Natural killer cell treated with Interleukin-12 subunit alpha and Interleukin-12 subunit beta and Interleukin-15 and Interleukin-18, amount 100 ng/mL, for 72 hours (primary cell): ENCODE measurements at regions not wholly inside any gene's neighbourhood (a gene's known extent, or its start where the extent isn't known, plus 50 kb on each side); places are given as distances from the start of the nearest gene placed in this dataset.

Experiments
- ATAC-seq, 2 donors: fragments of 150-1000 bp; cut with Tn5 transposase in 1 of 2; sonication (Bioruptor Pico), chemical (Tn5 transposase) in 1 of 2; 2 replicates each; pipeline ENCODE4 v1.10.0; 2021
- DNase-seq: peaks from one replicate; pipeline ENCODE4 v3.0.0; 2022; ENCODE audit warnings: low spot score
- H3K27ac Mint-ChIP-seq, 2 donors: 1 replicate in 1 of 2; 2 replicates in 1 of 2; pipeline ENCODE4 v1.8.0; 2022; ENCODE audit warnings: mixed read lengths in 2 of 2, mild to moderate bottlenecking in 1 of 2, moderate library complexity in 1 of 2
- H3K27me3 Mint-ChIP-seq, 2 donors: 1 replicate in 1 of 2; 2 replicates in 1 of 2; pipeline ENCODE4 v1.8.0; 2022; ENCODE audit warnings: mixed read lengths in 2 of 2
- H3K36me3 Mint-ChIP-seq: one replicate; pipeline ENCODE4 v1.8.0; 2022; ENCODE audit warnings: mixed read lengths
- H3K4me1 Mint-ChIP-seq, 2 donors: 1 replicate in 1 of 2; 2 replicates in 1 of 2; pipeline ENCODE4 v1.8.0; 2022; ENCODE audit warnings: low read depth in 2 of 2, mixed read lengths in 2 of 2, mild to moderate bottlenecking in 1 of 2
- H3K4me3 Mint-ChIP-seq: one replicate; pipeline ENCODE4 v1.8.0; 2022; ENCODE audit warnings: mixed read lengths
- H3K9me3 Mint-ChIP-seq: 2 replicates; pipeline ENCODE4 v1.8.0; 2022; ENCODE audit warnings: mixed read lengths

- H3K9me3 Mint-ChIP-seq = peaks cover 3% of the 10 kb centered on the region
- DNase-seq (no peak), ATAC-seq (no peak)
- no peaks in the 10 kb centered on the region for H3K27me3 Mint-ChIP-seq
- no peaks in the 10 kb centered on the region for H3K4me1 Mint-ChIP-seq
- H3K4me3 Mint-ChIP-seq = no peak overlapping the region
- H3K36me3 Mint-ChIP-seq = no peaks in the 10 kb centered on the region
- H3K27ac Mint-ChIP-seq = no peak overlapping the region
Measured at GRCh38 chr10:109427411-109427810, 495.9 kb downstream of the XPNPEP1 start.

DNA sequence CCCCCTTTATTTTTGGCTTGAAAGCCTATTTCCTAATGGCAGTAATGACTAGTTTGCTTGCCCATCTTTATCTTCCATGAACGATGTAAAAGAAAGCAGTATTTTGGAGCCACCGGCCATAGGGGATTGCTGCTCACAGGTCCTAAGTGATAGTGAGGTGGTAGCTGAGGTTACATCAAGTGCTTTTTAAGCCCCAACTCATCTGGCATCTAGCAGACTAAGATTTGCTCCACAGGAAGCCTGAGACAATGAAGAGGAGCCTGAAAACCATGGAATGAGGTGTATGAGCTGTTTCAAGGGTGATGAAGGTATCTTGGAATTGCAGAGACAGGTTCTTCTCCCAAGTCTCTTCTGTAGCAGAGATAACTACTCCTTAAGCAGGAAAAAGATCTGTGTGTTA lies 496.3 kb downstream of the XPNPEP1 start:
- no peak for ATAC-seq
- no peaks in the 10 kb centered on the region for H3K27me3 Mint-ChIP-seq
- no peak overlapping the region for H3K4me3 Mint-ChIP-seq
- H3K4me1 Mint-ChIP-seq = no peaks in the 10 kb centered on the region
- no peak for DNase-seq
- H3K9me3 Mint-ChIP-seq = peaks cover 3% of the 10 kb centered on the region
- H3K36me3 Mint-ChIP-seq = no peaks in the 10 kb centered on the region
- no peak overlapping the region for H3K27ac Mint-ChIP-seq

- Mint-ChIP-seq H3K36me3 (no peaks in the 10 kb centered on the region), H3K27me3 (no peaks in the 10 kb centered on the region), H3K9me3 (peaks cover 12% of the 10 kb centered on the region), H3K27ac (no peak overlapping the region), H3K4me3 (no peak overlapping the region), H3K4me1 (no peaks in the 10 kb centered on the region)
- DNase-seq (no peak), ATAC-seq (no peak)
Measured at GRCh38 chr10:109418795-109419194, 504.5 kb downstream of the XPNPEP1 start.

- no peaks in the 10 kb centered on the region for H3K27me3 Mint-ChIP-seq
- DNase-seq = no peak
- H3K9me3 Mint-ChIP-seq = peaks cover 9% of the 10 kb centered on the region
- no peak for ATAC-seq
- no peak overlapping the region for H3K27ac Mint-ChIP-seq
- H3K4me1 Mint-ChIP-seq = no peaks in the 10 kb centered on the region
- H3K4me3 Mint-ChIP-seq = no peak overlapping the region
- no peaks in the 10 kb centered on the region for H3K36me3 Mint-ChIP-seq
Measured at GRCh38 chr10:109417803-109418202, 505.5 kb downstream of the XPNPEP1 start.

DNA sequence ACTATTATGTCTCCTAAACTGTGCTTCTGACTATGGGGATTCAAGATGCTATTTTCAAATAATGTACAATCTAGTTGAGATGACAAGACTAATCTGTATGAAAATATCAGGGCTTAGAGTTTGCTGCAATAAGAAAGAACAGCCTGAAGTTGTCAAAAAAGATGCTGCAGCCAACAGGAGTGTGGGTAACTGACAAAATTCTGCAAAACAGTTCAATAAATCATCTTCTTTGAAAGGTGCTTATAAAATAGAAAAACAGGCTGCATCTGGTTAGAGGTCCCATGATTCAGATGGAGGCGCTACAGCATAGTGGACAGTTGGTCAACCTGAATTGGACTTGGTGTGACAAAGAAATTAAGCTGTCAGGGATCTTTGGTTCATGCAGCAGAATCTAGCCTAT lies 511.0 kb downstream of the XPNPEP1 start:
- Mint-ChIP-seq H3K27ac (no peak overlapping the region), H3K36me3 (no peaks in the 10 kb centered on the region), H3K9me3 (no peaks in the 10 kb centered on the region), H3K4me3 (no peak overlapping the region), H3K27me3 (no peaks in the 10 kb centered on the region), H3K4me1 (no peaks in the 10 kb centered on the region)
- no peak for ATAC-seq
- no peak for DNase-seq

GRCh38 chr10:109411917-109412316 lies 511.4 kb downstream of the XPNPEP1 start:
- no peaks in the 10 kb centered on the region for H3K9me3 Mint-ChIP-seq
- no peak for ATAC-seq

GRCh38 chr10:109405338-109405737 lies 518.0 kb downstream of the XPNPEP1 start:
- peaks cover 6% of the 10 kb centered on the region for H3K9me3 Mint-ChIP-seq
- H3K4me1 Mint-ChIP-seq = no peaks in the 10 kb centered on the region
- no peaks in the 10 kb centered on the region for H3K27me3 Mint-ChIP-seq
- no peak for DNase-seq
- H3K4me3 Mint-ChIP-seq = no peak overlapping the region
- H3K27ac Mint-ChIP-seq = no peak overlapping the region
- no peaks in the 10 kb centered on the region for H3K36me3 Mint-ChIP-seq
- no peak for ATAC-seq

More at GRCh38 chr10:109411917-109412316, 511.4 kb downstream of the XPNPEP1 start:
- Mint-ChIP-seq H3K27ac (no peak overlapping the region), H3K36me3 (no peaks in the 10 kb centered on the region), H3K27me3 (no peaks in the 10 kb centered on the region), H3K4me3 (no peak overlapping the region), H3K4me1 (no peaks in the 10 kb centered on the region)
- DNase-seq = no peak

DNA sequence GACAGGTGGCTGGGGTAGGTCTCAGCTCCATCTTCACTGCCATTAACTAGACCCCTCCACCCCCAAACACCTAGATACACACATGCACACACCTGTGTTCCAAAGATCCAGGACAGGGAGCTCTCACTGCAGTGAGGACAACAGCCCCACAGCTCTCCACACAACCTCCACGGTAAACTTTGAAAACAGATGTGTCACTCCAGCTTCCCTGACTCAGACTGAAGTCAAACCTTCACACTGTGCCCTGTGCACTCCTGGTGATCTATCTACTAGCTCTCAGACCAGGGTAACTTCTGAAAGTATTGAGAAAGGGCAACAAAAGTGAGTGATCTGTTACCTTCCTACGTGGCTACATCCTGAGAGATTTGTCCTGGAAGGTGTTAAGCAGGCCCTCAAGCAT lies 519.8 kb downstream of the XPNPEP1 start:
- Mint-ChIP-seq H3K27me3 (no peaks in the 10 kb centered on the region), H3K4me1 (no peaks in the 10 kb centered on the region), H3K9me3 (peaks cover 8% of the 10 kb centered on the region), H3K36me3 (no peaks in the 10 kb centered on the region), H3K27ac (no peak overlapping the region), H3K4me3 (no peak overlapping the region)
- DNase-seq = no peak
- no peak for ATAC-seq

- no peak for ATAC-seq
- Mint-ChIP-seq H3K27ac (no peak overlapping the region), H3K4me3 (no peak overlapping the region), H3K4me1 (no peaks in the 10 kb centered on the region), H3K36me3 (no peaks in the 10 kb centered on the region), H3K27me3 (no peaks in the 10 kb centered on the region), H3K9me3 (peaks cover 16% of the 10 kb centered on the region)
- no peak for DNase-seq
Measured at GRCh38 chr10:109393425-109393824, 529.9 kb downstream of the XPNPEP1 start.

DNA sequence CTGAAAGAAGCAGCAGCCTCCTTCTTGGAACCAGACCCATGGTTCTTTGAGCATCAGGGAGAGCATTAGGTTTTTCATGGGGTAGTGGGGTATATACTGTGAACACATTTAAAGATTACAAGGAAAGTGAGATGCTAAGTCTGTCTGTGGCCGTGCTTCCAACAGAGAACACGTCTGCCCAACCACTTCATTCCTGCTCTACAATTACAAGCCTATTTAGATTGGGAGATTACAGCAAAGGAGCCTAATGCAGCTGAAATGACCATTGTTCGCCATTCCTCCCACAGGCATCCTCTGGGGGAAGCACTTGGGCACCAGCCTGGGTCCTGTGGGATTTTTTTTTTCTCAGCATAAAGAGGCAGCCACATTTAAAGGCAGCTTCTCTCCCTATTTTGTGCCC lies 536.4 kb downstream of the XPNPEP1 start:
- H3K4me3 Mint-ChIP-seq = no peak overlapping the region
- DNase-seq (no peak), ATAC-seq (no peak)
- H3K27ac Mint-ChIP-seq = no peak overlapping the region
- no peaks in the 10 kb centered on the region for H3K36me3 Mint-ChIP-seq
- H3K27me3 Mint-ChIP-seq = no peaks in the 10 kb centered on the region
- H3K4me1 Mint-ChIP-seq = no peaks in the 10 kb centered on the region
- H3K9me3 Mint-ChIP-seq = no peaks in the 10 kb centered on the region

DNA sequence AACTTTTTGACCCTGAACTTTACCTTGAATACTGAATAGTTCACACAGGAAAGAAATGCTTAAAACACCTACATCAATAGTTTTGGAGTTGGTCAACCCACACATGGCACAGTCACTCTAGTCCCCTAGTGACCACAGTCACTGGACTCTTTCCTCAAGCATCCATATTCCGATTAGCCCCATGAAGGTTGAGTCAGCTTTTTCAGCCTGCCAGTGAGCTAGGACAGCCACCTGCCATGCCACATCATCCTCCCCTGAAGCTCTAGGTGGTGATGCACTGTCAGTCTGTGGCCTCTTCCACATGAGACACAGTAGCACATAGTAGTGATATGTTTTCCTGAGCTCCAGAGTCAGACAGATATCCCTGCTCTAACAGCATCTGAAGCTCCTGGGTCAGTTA lies 537.2 kb downstream of the XPNPEP1 start:
- no peaks in the 10 kb centered on the region for H3K9me3 Mint-ChIP-seq
- DNase-seq = no peak
- no peaks in the 10 kb centered on the region for H3K36me3 Mint-ChIP-seq
- H3K4me3 Mint-ChIP-seq = no peak overlapping the region
- no peak overlapping the region for H3K27ac Mint-ChIP-seq
- H3K27me3 Mint-ChIP-seq = no peaks in the 10 kb centered on the region
- no peak for ATAC-seq
- H3K4me1 Mint-ChIP-seq = no peaks in the 10 kb centered on the region

DNA sequence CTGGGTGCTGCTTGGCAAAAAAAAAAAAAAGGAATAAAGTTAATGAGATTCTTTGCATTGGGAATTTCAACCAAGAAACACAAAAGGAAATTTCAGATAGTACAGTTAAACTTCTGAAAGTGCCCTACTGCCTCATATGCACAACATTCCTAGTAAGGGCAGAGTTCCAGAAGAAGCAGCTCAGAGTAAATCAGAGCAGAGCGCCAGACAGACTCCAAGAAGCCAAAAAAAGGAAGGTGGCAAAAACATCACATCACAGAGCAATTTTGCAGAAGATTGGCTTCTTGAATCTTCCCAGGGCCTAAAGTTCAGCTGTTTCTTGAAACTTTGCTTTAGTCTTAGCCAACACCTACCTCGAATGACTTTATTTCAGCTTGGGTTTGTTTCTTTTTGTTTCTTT lies 544.1 kb downstream of the XPNPEP1 start:
- Mint-ChIP-seq H3K9me3 (peaks cover 6% of the 10 kb centered on the region), H3K27ac (no peak overlapping the region), H3K4me3 (no peak overlapping the region), H3K27me3 (no peaks in the 10 kb centered on the region), H3K36me3 (no peaks in the 10 kb centered on the region), H3K4me1 (no peaks in the 10 kb centered on the region)
- DNase-seq (no peak), ATAC-seq (no peak)

DNA sequence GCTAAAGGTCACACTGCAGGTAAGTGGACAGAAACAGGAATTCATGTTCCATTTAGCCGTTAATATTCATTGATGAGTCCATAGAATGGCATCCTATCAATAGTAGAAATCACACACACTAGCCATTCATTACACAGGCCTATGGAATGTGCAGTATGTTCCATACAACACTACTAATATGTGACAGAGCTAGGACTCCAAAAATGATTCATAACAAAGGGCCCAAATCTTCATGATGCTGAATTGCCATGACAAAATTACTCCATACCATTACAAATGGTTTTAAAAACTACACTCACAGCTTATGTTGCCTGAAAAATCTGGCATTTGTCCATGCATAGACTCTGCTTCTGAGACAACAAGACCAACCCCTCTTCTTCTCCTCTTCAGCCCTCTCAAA lies 549.1 kb downstream of the XPNPEP1 start:
- Mint-ChIP-seq H3K4me1 (no peaks in the 10 kb centered on the region), H3K27me3 (no peaks in the 10 kb centered on the region)

DNA sequence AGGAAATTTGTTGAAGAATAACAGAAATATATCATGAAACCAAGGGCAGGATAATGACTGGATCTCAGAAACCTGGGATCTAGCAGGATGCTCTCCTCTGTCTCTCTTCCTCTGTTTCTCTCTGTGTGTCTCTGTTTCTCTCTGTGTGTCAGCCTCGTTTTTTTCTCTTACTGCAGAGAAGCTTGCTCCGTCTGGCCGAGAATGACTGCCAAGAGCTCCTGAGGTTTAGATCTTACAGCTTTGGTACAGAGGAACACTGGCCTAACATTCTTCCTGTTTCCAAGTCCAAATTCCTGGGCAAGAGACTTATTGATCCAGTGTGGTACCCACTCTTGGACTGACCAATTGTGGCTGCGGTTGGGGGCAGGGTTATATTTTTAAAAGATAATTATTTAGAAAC lies 564.0 kb downstream of the XPNPEP1 start:
- Mint-ChIP-seq H3K27me3 (no peaks in the 10 kb centered on the region), H3K27ac (no peak overlapping the region), H3K36me3 (no peaks in the 10 kb centered on the region), H3K4me1 (no peaks in the 10 kb centered on the region), H3K9me3 (peaks cover 13% of the 10 kb centered on the region), H3K4me3 (no peak overlapping the region)
- ATAC-seq (no peak), DNase-seq (no peak)

More for the DNA sequence above, 549.1 kb downstream of the XPNPEP1 start:
- H3K9me3 Mint-ChIP-seq = peaks cover 18% of the 10 kb centered on the region
- no peak overlapping the region for H3K4me3 Mint-ChIP-seq
- H3K27ac Mint-ChIP-seq = no peak overlapping the region
- ATAC-seq (no peak), DNase-seq (no peak)
- H3K36me3 Mint-ChIP-seq = no peaks in the 10 kb centered on the region

- ATAC-seq = no peak
- Mint-ChIP-seq H3K36me3 (no peaks in the 10 kb centered on the region), H3K4me3 (no peak overlapping the region), H3K4me1 (no peaks in the 10 kb centered on the region), H3K27ac (no peak overlapping the region), H3K9me3 (peaks cover 13% of the 10 kb centered on the region), H3K27me3 (no peaks in the 10 kb centered on the region)
- DNase-seq = no peak
Measured at GRCh38 chr10:109358325-109358724, 565.0 kb downstream of the XPNPEP1 start.
